Keratinocyte (primary cell): ENCODE measurements at regions not wholly inside any gene's neighbourhood (a gene's known extent, or its start where the extent isn't known, plus 50 kb on each side); places are given as distances from the start of the nearest gene placed in this dataset.

Source experiments
- EZH2 ChIP-seq: IDR thresholded peaks from one replicate; pipeline ENCODE4 v1.6.1; 2012; ENCODE audit warnings: inconsistent platforms, mild to moderate bottlenecking, low read length, moderate library complexity
- TF ChIP-seq, protein P1 (sequence below), 3 experiments: IDR thresholded peaks in 1 of 3; conservative IDR thresholded peaks in 1 of 3; optimal IDR thresholded peaks in 1 of 3; 2 replicates in 2 of 3; 3 replicates in 1 of 3; pipeline versions ENCODE3 to v1.5.1; 2011; ENCODE audit warnings: low read length in 3 of 3, mild to moderate bottlenecking in 3 of 3, moderate library complexity in 2 of 3, control low read depth in 1 of 3, inconsistent platforms in 1 of 3; ENCODE audit not compliant: insufficient read depth in 2 of 3; ENCODE audit errors: extremely low read depth in 1 of 3

DNA sequence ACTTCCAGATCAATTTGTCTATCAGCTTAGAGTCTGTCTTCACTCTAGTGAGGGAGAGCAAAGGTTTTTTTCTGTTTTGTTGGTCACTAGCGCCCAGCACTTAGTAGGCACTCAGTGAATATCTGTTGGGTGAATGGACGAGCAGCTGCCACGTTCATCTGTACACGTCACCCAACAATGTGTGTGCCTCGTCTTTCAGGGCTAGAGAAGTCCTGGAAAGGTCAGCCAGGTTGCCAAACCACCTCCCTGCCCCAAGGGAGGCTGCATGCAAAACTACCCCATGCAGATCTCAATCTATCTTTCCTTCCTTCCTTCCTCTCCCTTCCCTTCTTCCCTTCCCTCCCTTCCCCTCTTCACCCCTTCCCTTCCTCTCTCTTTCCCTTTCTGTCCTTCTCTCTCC lies 340.9 kb downstream of the SOX9 start:
- no peak for TF ChIP-seq EZH2
- TF ChIP-seq, protein P1, sequence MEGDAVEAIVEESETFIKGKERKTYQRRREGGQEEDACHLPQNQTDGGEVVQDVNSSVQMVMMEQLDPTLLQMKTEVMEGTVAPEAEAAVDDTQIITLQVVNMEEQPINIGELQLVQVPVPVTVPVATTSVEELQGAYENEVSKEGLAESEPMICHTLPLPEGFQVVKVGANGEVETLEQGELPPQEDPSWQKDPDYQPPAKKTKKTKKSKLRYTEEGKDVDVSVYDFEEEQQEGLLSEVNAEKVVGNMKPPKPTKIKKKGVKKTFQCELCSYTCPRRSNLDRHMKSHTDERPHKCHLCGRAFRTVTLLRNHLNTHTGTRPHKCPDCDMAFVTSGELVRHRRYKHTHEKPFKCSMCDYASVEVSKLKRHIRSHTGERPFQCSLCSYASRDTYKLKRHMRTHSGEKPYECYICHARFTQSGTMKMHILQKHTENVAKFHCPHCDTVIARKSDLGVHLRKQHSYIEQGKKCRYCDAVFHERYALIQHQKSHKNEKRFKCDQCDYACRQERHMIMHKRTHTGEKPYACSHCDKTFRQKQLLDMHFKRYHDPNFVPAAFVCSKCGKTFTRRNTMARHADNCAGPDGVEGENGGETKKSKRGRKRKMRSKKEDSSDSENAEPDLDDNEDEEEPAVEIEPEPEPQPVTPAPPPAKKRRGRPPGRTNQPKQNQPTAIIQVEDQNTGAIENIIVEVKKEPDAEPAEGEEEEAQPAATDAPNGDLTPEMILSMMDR (optimal IDR thresholded peaks at IDR 0.05 in 1 of 3, IDR thresholded peaks at IDR 0.05 in 1 of 3, conservative IDR thresholded peaks at IDR 0.05 in 1 of 3; ENCODE audit: extremely low read depth in 1 of 3, insufficient read depth in 2 of 3, low read length in 3 of 3), result no peak
